ENCODE measurements at regions not wholly inside any gene's neighbourhood (a gene's known extent, or its start where the extent isn't known, plus 50 kb on each side); places are given as distances from the start of the nearest gene placed in this dataset.
A peak's percentile ranks its signal among the peaks of the same experiment; 100 is the strongest.

DNA sequence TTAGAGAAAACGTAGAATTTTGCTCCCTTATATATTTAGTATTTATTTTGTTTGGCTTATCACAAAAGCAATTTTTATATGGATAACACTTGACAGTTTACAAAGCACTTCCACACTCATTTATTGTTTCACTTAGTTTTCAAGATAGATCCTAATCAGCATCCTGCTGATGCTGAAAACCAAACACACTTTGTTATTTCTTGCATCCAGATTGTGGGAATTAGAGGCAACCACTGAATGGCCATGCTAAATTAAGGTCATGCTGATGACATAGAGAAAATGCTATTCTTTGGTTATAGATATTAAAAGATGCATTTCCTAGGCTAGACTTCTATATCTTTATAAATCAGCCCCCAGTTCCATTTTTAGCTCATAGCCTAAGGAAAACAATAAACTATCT lies 474.1 kb upstream of the KCNMB2 start:
- ATAC-seq (no peak), DNase-seq (no peak)
- Histone ChIP-seq H3K36me3 (no peaks in the 10 kb centered on the region), H3K4me3 (no peak overlapping the region), H3K9me3 (no peaks in the 10 kb centered on the region), H3K27me3 (no peaks in the 10 kb centered on the region), H3K27ac (no peak overlapping the region), H3K4me1 (peaks cover 0 to 40% (median 11%) of the 10 kb centered on the region in 12 donors)
- 89 to 93% (median 91%) methylated on average over 1 of the region's 1 CpG for WGBS, 4 donors
- intact Hi-C loops (cut with DNase I) = no loop called here
- TF ChIP-seq, protein P1, sequence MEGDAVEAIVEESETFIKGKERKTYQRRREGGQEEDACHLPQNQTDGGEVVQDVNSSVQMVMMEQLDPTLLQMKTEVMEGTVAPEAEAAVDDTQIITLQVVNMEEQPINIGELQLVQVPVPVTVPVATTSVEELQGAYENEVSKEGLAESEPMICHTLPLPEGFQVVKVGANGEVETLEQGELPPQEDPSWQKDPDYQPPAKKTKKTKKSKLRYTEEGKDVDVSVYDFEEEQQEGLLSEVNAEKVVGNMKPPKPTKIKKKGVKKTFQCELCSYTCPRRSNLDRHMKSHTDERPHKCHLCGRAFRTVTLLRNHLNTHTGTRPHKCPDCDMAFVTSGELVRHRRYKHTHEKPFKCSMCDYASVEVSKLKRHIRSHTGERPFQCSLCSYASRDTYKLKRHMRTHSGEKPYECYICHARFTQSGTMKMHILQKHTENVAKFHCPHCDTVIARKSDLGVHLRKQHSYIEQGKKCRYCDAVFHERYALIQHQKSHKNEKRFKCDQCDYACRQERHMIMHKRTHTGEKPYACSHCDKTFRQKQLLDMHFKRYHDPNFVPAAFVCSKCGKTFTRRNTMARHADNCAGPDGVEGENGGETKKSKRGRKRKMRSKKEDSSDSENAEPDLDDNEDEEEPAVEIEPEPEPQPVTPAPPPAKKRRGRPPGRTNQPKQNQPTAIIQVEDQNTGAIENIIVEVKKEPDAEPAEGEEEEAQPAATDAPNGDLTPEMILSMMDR (IDR thresholded peaks at IDR 0.05) = no peak
- TF ChIP-seq POLR2A (IDR thresholded peaks at IDR 0.05) = no peak

DNA sequence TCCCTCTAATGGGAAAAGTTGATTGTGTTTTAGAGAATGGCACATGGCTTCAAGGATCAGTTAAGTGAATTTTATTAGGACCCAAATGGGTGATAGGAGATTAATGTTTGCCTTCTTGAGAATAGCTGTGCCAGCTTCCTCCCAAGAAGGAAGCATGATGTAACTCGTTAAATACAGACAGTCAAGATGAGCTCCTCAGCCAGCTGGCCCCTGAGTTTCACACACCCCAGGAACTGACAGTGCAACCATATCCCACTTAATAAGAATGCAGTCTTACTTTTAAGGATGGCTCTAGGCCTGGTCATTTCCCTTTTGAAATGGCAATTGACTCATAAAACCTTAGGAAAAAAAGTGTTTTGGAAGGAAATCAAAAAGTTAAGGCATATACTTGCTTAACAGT lies 472.8 kb upstream of the KCNMB2 start:
- Histone ChIP-seq H3K27ac (no peak overlapping the region), H3K36me3 (no peaks in the 10 kb centered on the region), H3K9me3 (no peaks in the 10 kb centered on the region), H3K4me3 (no peak overlapping the region), H3K27me3 (no peaks in the 10 kb centered on the region), H3K4me1 (peaks cover 0 to 35% (median 10%) of the 10 kb centered on the region in 12 donors)
- ATAC-seq (peak in 1 of 4 donors; percentile 58), DNase-seq (no peak)
- TF ChIP-seq, protein P1 (IDR thresholded peaks at IDR 0.05) = no peak
- no peak for TF ChIP-seq POLR2A (IDR thresholded peaks at IDR 0.05)
- 20 to 60% (median 54%) methylated on average over 1 of the region's 1 CpG for WGBS, 4 donors
- intact Hi-C loops (cut with DNase I) = no loop called here

DNA sequence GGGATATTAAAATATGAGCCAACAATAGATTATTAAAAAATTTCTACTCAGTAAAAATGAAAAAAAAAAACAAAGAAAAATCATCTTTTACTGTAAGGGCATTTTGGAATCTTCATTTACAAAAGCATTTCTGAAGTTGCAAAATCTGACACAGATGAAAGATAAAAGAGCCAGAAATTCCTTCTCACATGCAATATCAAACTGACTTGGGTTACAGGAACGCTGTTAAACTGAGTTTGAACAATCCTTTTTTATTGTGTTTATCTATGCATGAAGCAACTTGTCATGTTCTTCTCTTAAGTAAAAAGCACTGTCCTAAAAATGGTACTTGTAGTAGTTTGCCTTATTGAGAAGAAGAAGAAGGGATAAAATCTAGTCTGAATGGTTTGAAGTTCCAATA lies 468.5 kb upstream of the KCNMB2 start:
- Histone ChIP-seq H3K36me3 (no peaks in the 10 kb centered on the region), H3K27ac (no peak overlapping the region), H3K27me3 (no peaks in the 10 kb centered on the region), H3K4me3 (no peak overlapping the region), H3K4me1 (peaks cover 0 to 10% (median 0%) of the 10 kb centered on the region in 12 donors), H3K9me3 (no peaks in the 10 kb centered on the region)
- 83 to 90% (median 87%) methylated on average over 1 of the region's 1 CpG for WGBS, 4 donors
- TF ChIP-seq, protein P1 (IDR thresholded peaks at IDR 0.05) = no peak
- no peak for TF ChIP-seq POLR2A (IDR thresholded peaks at IDR 0.05)
- no peak for DNase-seq
- ATAC-seq = no peak
- intact Hi-C loops (cut with DNase I) = no loop called here

DNA sequence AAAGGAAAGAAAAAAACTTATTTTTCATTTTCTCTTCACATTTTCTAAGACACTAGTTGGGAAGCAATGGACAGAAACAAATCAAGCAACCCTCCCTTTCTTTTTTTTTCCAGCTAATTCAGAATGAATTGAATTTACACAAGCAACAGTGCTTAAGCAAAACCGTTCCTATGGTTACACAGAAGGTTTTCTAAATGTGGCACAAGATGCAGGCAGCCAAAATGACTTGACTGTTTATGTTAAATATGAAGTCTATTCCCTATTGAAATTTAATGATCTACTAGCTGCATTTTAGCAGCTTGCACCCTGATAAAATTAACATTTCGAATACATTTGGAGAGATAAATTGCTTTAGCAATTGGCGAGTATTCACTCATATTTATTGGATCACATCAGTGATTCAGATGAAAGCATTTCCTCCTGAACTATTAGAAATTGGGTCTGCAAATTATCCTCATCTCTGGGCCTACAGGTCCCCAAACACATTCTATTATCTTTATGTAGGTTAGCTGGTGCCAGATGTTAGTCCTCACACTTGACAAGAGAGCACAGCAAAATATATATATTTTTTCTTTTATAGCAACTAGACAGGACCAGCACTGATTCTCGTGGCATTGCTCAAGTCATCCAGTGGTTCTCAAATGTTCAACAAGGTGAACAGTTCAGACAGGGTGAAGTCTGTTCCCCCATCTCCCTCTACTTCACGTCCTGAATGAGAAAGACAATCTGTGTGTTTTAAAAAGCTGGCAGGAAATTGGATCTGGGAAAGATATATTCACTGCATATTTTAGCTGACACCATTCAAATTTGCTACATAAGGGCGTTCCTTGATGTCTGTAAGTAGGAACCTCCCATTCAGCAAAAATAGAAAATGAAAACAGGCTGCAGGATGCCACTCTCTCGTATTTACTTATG lies 463.6 kb upstream of the KCNMB2 start:
- 61 to 71% (median 62%) methylated on average over 7 of the region's 7 CpGs for WGBS, 4 donors
- intact Hi-C loops (cut with DNase I) = no loop called here
- Histone ChIP-seq H3K27me3 (no peaks in the 10 kb centered on the region), H3K9me3 (no peaks in the 10 kb centered on the region), H3K4me1 (peaks cover 0 to 23% (median 0%) of the 10 kb centered on the region in 12 donors), H3K36me3 (no peaks in the 10 kb centered on the region), H3K4me3 (no peak overlapping the region), H3K27ac (peak overlapping the region in 1 of 12 donors; percentile 33)
- DNase-seq (no peak), ATAC-seq (no peak)
- no peak for TF ChIP-seq POLR2A (IDR thresholded peaks at IDR 0.05)
- TF ChIP-seq, protein P1 (IDR thresholded peaks at IDR 0.05) = no peak

Data from heart left ventricle (tissue), 16 donors.